ENCODE measurements at regions not wholly inside any gene's neighbourhood (a gene's known extent, or its start where the extent isn't known, plus 50 kb on each side); places are given as distances from the start of the nearest gene placed in this dataset.

DNA sequence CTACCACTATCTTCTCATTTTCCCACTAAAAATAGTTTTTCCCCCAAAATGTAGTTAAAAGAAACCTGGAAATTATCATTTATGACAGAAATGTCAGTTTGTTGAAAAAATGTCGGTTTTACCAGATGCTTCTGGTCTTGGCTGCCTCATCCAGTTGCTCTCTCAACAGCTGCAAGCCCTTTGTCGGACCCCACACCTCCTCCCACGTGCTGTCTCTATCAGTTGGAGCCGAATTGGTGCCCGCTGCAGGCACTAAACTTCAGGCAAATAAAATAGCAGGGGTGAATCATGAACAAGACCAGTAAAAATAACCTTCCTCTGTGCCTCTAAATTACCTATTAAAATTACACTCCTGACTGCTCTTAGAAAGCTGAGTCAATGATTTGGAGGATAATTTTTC is 129.5 kb upstream of the CEP162 start:
- TF ChIP-seq CTCF (conservative IDR thresholded peaks at IDR 0.05; ENCODE audit: low read depth, low read length) (no peak), EZH2 (IDR thresholded peaks at IDR 0.05; ENCODE audit: borderline replicate concordance, low read depth, low read length, poor library complexity, severe bottlenecking) (no peak)

Data from A673 (cell line).